DMS153 treated with DMSO at 0.1 percent for 48 hours (cell line): ENCODE measurements at regions not wholly inside any gene's neighbourhood (a gene's known extent, or its start where the extent isn't known, plus 50 kb on each side); places are given as distances from the start of the nearest gene placed in this dataset.

Source experiments
- DNase-seq: peaks from one replicate; lab custom pipeline; 2025; ENCODE audit not compliant: unreplicated experiment; lab: John Stamatoyannopoulos, UW

- no peak for DNase-seq
These were observed 143.5 kb downstream of the ACKR3 start for GRCh38 chr2:236712961-236713673.

GRCh38 chr2:236714080-236714479, 144.5 kb downstream of the ACKR3 start:
- DNase-seq, result no peak

GRCh38 chr2:236715077-236715476, 145.5 kb downstream of the ACKR3 start:
- no peak for DNase-seq

DNA sequence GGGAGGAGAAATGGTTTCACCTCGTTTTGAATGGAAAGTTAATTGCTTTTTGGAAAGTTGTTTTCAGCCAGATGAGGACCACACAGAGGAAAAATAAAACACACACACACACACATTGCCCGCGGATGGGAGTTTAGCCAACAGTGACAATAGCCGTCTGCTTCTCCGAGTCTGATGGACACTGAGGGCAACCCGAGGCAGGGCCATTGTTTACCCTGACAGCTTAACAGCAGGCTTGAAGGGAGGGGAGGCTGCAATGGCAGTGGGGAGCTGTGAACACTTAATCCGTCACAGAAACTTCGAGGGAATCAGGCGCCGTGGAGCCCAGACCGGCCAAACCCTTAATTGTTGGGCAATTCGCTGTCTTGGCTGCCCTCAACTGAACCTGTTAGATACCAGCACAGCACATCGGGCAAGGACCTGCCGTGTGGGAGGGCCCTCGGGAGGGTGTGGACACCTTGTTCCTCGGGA, 145.9 kb downstream of the ACKR3 start:
- no peak for DNase-seq

DNA sequence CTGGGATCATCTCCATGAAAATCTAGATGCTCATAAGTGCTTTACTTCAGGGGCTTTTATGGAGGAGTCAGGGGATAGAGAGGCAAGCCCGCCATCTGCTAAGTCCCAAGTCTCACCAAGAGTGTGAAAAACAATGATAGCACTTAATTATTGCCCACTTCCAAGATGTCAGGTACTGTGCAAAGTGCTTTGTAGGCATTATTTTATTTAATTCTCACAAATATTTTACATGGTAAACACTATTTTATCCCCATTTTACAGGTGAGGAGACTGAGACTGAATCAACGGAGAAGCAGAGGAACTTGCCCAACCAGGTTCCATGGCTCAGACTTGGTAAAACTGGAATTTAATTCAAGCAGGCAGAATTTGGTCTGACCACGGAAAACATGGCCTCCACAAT, 147.5 kb downstream of the ACKR3 start:
- DNase-seq, result no peak

DNA sequence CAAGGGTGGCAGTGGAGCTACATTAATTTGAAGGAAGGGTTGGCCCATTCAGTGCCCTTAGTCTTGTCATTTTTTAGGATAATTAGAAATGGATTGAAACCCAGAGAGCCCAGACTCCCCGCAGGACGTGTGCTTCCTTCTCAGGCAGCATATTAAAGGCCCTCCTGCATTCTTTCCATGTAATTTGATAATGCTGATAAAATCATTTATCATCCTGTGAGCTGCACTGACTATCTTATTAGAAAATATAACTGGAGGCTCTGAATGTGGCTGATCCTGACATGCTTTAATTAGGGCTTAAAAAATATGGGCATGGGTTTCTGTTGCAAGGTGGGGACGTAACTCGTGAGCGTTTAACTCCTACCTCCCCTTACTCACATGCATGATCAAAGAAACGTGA, 148.1 kb downstream of the ACKR3 start:
- no peak for DNase-seq

- no peak for DNase-seq
These were observed 148.8 kb downstream of the ACKR3 start for GRCh38 chr2:236718207-236718992.

- DNase-seq, result no peak
These were observed 149.6 kb downstream of the ACKR3 start for GRCh38 chr2:236719192-236719635.

DNA sequence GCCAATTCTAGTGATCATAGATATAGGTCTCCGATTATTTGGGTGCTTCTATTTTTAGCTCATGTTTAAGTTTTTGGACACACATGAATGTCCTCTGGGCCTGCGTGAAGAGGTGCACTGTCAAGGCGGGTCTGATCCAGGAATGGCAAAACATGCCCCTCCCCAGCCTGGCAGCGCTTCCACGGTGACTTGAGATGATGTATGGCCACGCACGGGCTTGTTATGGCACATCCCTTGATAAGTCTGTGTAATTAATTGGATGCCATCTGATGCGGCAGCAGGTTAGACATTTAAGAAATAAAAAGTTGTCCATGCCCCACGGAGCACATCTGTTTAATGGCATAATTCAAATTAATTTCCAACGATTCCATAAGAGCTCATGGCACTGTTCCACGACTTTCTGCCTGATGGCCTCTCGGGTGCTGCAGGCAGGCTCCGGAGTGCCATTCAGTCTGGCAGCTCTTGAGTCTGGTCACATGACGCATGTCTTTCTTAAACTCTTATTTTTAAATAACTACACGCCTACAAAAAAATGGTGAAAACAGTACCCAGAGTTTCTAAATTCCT, 151.4 kb downstream of the ACKR3 start:
- peak; percentile 66 for DNase-seq

DNA sequence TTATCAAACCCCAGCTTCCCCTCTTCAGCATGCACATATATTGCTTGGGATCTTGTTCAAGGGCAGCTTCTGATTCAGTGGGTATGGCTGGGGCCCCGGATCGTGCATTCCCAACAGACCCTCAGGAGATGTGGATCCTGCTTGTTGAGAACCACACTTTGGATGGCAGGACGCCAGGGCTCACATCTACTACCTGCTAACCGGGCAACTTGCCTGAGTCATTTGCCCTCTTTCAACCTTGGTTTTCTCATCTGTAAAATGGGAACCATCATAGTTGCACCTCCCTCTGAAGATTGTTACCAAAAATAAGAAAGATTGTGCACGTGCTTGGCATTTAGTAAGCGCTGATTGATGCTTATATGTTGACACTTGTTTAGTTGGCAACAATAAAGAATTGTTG, 154.6 kb downstream of the ACKR3 start:
- DNase-seq, result no peak

DNA sequence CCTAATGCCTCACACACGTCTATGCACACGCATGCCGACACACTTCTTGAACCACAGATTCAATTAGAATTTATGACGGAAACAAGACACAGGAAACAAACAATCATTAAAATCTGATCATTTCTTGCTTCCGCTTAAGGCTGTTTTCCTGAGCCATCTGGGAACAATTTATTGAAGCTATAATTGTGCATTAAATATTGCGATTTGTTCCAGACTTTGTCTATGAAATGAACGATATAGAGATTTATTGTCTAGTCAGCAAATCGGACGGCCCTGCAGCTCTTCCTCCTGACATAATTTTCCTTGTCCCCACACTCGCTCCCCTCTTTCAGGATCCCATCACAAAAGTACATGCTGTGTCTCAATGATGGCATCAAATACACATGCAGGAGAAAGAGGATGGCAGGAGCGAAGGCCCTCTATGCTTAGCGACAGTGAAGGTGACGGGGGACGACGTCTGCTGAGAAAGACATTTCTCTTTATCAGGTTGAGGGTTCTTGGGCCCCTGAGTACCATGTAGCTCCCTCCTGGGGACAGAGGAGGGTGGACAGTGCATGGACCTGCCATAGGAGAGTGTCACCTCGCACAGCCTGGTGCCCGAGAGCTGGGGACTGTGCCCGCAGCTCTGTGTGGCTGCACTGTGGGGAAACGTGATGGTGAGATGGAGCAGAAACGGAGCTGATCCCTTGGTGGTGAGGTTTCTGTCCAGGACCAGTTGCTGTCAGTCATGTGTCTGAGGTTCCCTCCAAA, 157.3 kb downstream of the ACKR3 start:
- DNase-seq, result no peak

DNA sequence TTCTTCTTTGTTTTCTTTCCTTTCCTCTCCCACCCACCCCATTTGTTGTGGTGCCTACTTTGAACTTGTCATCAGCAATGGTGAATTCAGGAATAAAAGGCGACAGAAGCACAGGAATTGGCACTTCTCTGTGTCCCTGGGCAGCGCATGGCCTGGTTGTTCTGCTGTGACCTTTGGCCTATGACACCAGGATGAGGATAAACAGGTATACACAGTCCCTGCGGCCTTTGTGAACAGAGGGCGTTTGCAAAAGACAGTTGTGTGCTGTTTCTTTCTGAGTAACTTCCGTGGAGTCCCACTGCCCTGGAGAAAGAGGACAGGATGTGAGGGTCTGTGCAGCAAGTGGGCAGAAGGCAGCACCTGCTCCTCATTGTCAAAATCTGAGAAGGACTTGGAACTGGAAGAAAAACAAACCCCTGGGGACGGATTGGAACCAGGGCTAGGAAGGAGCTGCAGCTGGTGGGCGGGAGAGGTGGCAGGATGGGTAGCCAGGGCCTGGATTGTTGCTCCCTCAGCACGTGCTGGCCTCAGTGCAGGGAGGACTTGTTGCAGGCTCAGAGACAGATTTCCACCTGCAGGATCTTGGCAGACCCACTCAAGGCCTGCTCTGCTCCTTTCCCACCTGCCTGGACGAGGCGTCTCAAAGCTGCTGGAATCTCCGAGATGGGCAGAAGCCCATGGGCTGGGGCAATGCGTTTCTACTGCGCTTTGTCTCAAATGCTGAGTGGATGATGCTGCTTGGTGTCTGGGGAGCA, 159.5 kb downstream of the ACKR3 start:
- no peak for DNase-seq

DNA sequence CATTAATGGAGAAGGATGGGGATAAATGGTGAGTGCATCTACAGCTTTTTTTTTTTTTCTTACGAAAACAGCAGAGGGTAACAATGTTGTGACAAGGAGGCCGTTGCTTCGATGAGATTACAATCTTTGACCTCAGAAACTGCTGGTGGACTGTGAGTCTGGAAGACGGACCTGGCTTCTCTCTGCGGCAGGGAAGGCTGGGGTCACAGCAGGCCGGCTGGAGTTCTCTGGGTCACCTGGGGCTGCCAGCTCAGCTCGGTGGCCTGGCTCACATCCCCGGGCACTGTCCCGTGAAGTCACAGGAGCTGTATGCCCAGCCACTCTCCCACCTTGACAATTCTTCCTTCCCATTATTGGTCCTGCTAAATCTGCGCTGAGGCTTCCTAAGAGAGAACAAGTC, 160.8 kb downstream of the ACKR3 start:
- DNase-seq, result no peak

GRCh38 chr2:236731767-236732580, 162.3 kb downstream of the ACKR3 start:
- DNase-seq, result no peak

GRCh38 chr2:236733156-236733555, 163.5 kb downstream of the ACKR3 start:
- no peak for DNase-seq

- no peak for DNase-seq
These were observed 166.2 kb downstream of the ACKR3 start for GRCh38 chr2:236735825-236736238.

DNA sequence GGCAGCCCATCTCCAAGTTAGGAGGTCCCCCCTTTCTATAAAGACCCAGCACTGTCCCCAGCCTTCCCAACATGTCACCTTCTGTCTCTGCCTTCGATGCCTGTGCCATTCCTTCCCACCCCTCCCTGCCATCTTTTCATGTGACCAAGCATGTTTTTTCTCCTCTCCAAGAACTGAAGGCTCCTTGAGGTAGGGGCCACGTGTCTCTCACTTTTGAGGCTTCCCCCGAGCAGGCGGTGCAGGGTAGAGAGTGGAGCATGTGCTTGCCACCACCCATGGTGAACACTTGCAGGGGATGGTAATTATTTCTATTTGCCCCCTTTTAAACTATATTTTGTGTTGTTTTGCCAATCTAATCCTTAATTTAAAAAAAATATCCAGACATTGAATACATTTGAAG, 168.4 kb downstream of the ACKR3 start:
- DNase-seq, result no peak

GRCh38 chr2:236738896-236739295, 169.3 kb downstream of the ACKR3 start:
- no peak for DNase-seq

DNA sequence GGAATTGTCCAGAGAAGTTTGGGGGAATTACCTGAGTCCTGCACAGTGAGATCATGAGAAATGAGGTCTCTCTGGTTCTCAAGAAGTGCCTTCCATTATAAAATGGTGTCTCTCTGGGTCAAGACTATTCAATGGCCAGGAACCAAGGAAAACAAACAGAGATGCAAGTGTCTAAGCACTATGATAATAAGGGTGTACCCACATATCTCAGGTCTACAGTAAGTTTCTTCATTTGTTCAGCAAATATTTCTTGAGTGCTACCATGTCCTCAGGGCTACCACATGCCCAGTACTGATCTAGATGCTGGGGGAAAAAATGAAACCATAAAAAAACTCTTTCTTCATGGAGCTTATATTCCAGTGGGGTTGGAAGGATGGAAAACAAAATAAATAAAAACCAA, 170.0 kb downstream of the ACKR3 start:
- DNase-seq, result no peak

DNA sequence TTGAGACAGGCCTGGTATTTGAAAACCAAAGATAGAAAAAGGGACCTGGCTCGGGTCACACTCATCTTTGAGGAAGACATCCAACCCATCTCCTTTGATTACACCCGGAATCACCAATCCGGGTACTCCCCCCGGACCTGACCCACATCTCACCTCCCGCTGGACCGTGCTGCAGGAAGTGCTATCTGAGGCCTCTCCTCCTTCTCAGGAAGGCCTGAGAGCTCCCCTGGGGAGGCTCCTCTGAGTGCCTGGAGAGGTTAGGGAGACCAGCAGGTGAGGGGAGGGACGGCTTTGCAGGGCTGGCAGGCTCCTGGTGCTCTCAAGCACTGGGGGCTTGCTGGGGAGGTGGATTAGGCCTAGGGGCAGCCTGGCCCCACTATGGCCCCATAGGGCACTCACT, 170.9 kb downstream of the ACKR3 start:
- DNase-seq, result no peak
